Hepatocyte (in vitro differentiated cells): ENCODE measurements at regions not wholly inside any gene's neighbourhood (a gene's known extent, or its start where the extent isn't known, plus 50 kb on each side); places are given as distances from the start of the nearest gene placed in this dataset.

Source experiments
- CTCF ChIP-seq: fragments of 200-600 bp; sonication (generic); IDR thresholded peaks from 2 replicates; pipeline ENCODE4 v1.5.1; 2016; ENCODE audit warnings: antibody characterized with exemption, mild to moderate bottlenecking; ENCODE audit not compliant: poor library complexity
- EZH2 ChIP-seq: fragments of 200-600 bp; sonication (generic); IDR thresholded peaks from 2 replicates; pipeline ENCODE4 v1.6.1; 2016; ENCODE audit warnings: antibody characterized with exemption, mild to moderate bottlenecking, borderline replicate concordance

DNA sequence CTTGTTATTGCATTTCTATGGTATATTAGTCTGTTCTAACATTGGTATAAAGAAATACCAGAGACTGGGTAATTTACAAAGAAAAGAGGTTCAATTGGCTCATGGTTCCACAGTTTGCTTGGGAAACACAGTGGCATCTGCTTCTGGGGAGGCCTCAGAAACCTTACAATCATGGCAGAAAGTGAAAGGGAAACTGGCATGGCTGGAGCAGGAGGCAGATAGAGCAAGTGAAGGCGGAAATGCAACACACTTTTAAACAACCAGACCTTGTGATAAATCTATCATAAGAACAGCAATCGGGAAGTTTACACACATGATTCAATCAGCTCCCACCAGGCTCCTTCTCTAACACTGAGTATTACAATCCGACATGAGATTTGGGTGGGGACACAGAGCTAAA, 346.6 kb upstream of the GNPDA2 start:
- no peak for TF ChIP-seq CTCF
- TF ChIP-seq EZH2: no peak
